Dedifferentiated amniotic fluid mesenchymal stem cell (primary cell): ENCODE measurements at regions not wholly inside any gene's neighbourhood (a gene's known extent, or its start where the extent isn't known, plus 50 kb on each side); places are given as distances from the start of the nearest gene placed in this dataset.
"Not testable (repeated sequence)": the region's sequence is repeated elsewhere in the genome, so short reads cannot be mapped to it uniquely, and the experiment has no call there.

Experiments used
- DNase-seq: peaks from one replicate; pipeline ENCODE4 v3.0.0-alpha.2; 2016; ENCODE audit errors: extremely low spot score

- no peak for DNase-seq
Observed at GRCh38 chr14:53668897-53669296, 287.7 kb downstream of the BMP4 start.

GRCh38 chr14:53663709-53664108 is 292.9 kb downstream of the BMP4 start:
- peak; percentile 22 for DNase-seq

DNA sequence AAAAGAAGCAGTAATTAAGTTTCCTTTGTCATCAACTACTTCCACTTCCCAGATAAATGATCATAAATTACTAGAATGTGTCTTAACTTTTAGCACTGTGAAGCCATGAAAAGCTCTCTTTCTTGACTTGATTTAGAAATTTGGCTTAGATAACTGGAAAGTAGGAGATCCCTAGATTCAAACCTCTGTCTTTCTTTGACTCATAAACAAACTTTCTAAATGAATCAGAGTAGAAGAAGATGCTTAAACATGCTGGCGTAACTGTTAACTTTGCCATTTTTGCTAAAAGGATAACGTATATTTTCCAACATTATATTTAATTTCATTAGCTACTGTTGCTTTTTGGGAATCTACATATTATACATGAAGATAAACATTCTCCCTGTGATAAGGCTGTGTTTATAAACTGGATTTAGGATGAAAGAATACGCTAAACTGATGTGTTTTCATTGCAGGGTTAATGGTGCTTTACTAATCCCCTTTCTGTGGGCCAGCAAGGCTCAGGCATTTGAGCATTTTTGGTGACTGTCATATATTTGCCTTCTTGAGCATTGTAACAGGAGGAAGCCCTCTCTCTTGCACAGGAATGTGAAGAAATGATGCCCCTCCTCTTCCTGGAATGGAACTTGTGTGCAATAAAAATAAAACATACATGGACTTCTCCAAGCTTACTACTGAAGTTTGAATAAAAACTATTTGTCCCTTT is 301.4 kb downstream of the BMP4 start:
- no peak for DNase-seq

- no peak for DNase-seq
Observed at GRCh38 chr14:53652068-53652467, 304.6 kb downstream of the BMP4 start.

DNA sequence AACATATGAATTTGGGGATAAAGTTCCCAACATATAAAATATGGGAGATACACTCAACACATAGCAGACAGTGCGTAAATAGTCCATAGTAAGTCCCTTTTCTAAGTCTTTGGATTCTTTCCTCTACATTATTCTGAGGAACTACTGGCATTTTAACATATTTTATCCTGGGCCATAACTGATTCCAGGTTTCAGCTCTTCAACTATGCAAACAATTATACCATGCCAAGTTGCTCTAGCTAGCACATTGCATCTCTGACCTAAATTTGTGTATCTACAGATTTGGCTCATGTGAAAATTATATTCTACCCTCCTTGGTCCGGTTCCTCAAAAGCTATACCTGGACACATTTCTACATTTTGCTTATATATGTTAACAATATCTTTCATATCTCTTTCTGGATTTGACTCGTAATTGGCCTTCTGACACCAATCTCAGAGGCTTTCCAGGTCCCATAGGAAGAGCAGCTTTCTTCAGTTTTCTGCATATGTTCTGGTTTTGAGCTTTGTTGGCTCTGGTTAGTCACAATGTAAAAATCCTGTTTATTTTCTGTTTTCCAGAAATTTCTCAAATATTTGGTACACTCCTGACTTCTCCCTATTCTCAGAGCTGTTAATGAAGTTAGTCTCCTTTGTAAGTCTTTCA is 305.4 kb downstream of the BMP4 start:
- no peak for DNase-seq

- no peak for DNase-seq
Observed at GRCh38 chr14:53646925-53647324, 309.7 kb downstream of the BMP4 start.

DNA sequence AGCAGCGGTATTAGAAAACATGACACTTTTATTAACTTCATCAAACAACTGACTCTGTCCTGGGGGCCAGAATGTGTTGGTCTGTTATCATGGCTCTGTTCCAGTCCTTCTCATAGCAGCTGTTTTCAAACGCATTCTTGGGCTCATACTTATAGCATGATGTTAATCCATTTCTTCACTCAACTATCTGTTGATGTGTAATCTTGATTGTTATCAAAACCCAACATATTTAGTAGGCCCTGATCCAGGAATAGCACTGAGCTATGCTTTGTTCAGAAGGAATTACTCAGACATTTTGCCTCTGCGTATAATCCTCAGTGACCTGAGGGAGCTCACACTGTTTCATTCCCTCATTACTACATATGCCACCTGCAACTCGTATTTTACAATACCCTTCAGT is 315.9 kb downstream of the BMP4 start:
- DNase-seq = no peak

GRCh38 chr14:53638966-53639365 is 317.7 kb downstream of the BMP4 start:
- no peak for DNase-seq

DNA sequence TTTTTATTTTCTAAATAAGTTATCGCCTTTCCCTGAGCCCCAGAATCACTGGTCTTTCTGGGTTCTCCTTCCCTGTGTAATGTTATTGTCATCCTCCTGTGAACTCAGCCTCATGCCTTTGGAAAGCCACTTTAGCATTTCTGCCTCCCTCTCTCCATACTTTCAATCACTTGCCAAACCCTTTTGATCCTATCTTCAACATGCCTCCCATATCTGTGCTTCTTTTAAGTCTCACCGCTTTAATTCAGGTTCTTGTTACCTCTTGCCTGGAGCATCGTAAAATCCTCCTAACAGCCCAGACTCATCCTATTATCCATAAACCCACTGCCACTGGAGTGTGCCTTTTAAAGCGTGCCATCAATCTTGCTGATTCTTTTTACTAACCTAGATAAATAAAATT is 321.8 kb downstream of the BMP4 start:
- no peak for DNase-seq

DNA sequence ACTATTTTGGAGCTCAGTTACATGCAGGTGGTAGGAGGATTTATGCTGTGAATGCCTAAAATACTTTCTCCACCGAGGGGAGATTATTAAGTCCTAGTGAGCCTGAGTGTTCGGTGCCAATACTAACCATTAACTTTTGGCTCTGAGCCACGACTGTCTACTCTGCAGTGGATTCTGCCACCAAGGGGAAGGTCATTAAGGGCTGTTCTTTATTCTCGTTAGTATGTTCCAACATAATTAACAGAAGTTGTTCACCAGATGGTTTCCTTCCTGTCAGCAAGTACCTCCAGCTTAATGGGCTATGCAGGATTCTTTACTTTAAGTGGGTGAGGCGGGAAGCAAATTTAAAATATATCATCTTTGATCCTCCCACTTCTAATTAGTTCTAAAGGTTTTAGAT is 326.3 kb downstream of the BMP4 start:
- DNase-seq = no peak

DNA sequence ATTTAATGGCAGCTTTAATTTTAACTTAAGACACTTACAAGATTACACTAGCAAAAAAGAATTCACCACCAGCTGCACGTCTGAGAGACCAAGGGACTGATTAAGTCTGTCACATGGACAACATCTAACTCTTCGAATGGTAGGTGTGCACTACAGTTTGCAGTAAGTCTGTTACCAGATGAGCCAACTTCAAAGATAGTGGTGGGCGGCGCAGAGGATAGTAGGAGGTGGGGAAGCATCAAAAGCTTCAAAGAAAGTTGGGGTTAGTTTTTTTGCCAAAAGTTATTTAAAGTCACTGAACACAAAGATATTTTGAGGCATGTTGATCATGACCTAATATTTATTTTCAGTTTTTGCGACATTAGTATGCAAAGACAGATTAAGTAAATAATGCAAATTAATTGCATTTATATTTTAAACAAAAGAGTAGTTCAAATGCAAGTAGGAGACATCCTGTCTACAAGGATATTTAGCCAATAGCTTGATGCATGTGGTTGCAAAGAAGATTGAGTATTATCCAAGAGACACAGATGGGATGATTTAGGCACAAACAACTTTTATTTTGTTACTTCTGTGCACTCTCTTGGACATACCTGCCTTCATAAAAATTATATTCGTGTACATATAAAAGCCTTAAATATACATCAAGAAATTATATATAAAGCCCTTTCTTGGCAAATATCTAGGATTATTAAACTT is 327.7 kb downstream of the BMP4 start:
- DNase-seq = no peak

DNA sequence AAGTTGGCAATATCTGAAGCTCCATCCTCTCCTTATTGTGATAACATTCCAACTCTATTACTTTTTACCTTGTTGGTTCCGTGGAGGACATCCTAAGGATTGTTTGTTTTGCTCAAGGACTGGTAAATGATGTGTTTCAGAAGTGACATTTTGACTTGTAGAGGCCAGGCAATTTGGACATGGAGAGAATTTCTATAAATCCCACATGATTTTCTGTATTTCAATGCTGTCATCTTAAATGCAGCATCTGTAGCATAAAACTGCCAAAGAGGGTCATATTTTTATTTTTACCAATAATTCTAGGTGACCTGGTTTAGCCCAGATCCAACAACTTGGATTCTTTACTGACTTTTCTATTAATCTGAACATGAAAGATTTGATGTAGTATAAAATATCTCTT is 328.4 kb downstream of the BMP4 start:
- DNase-seq = no peak

DNA sequence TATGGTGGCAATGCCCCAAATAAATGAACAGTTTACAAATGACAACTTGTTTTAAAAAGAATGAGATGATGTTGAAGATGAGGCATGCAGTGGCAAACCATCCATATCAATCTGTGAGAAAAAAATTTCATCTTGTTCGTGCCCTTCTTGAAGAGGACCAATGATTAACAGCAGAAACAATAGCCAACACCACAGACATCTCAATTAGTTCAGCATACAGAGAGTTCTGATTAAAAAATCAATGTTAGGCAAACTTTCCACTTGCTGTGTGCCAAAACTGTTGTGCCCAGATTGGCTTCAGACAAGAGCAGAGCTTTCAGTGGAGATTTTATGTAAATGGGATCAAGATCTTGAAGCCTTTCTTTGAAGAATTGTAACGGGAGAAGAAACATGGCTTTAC is 329.9 kb downstream of the BMP4 start:
- no peak for DNase-seq

- DNase-seq = no peak
Observed at GRCh38 chr14:53622447-53622846, 334.2 kb downstream of the BMP4 start.

DNA sequence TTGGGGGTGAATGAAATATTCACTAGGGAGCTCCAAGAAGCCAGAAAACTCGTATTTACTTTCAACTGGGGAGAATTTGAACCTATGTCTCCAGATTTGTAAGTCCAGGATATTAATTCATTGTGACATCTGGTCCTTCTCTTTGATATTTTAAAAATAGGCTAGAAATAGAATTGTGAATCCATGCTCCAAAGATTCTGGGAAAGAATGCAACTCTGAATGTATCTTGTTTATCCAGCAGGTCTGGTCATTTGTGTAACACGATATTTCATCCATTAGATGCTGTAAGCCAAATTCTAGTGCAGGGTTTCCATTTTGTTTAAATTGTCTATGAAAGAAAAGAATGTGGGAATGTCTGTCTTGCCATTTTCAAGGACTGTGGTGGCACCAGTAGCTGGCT is 334.7 kb downstream of the BMP4 start:
- no peak for DNase-seq

DNA sequence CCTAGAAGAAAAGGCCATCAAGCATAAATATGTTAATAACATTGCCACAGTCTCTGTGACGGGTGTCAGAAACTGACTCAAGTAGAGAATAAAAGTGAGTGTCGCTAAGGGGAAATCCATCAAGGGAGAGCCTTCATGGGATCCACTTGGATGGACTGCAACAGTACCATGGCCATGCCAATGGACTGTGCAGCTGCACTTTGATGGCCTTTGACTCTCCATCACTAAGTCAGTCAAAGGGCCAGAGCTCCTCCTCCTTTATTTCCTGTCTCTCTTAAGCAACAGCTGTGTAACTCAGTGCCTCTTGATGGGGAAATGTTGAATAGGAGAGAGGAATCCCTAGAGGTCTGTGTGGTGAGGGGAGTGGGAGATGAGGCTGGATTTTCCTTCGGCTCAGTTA is 335.2 kb downstream of the BMP4 start:
- no peak for DNase-seq

GRCh38 chr14:53620890-53621289 is 335.7 kb downstream of the BMP4 start:
- no peak for DNase-seq

DNA sequence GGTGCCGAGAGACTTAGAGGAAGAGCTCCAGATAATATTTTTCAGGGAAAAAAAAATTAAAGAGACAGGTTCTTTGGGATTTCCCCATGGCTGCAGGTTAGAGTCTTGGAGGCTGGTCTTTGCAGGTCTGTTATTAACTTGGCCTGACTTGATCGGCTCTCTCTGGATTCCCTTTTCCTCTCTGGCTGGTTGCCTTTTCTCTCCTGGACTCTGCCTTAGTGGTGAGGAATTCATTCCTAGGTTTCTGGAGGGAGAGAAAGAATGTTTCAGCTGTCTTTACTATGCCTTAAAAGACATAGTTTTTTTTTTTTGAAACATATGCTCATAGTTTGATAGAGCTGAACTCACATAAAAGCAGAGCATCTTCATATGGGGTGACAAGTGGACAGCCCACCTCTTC is 336.3 kb downstream of the BMP4 start:
- DNase-seq = peak; percentile 28

GRCh38 chr14:53619691-53620231 is 336.9 kb downstream of the BMP4 start:
- DNase-seq = peak; percentile 43

DNA sequence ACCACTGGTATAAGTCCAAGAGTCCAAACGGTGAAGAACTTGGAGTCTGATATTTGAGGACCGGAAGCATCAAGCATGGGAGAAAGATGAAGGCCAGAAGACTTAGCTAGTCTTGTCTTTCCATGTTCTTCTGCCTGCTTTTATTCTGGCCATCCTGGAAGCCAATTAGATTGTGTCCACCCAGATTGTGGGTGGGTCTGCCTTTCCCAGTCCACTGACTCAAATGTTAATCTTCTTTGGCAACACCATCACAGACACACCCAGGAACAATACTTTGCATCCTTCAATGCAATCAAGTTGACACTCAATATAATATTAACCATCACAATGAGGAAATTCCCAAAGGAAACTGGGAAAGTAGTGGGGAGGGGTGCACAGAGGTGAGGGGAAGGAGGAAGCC is 340.1 kb downstream of the BMP4 start:
- not testable (repeated sequence) for DNase-seq

GRCh38 chr14:53615252-53615651 is 341.4 kb downstream of the BMP4 start:
- no peak for DNase-seq

- DNase-seq = no peak
Observed at GRCh38 chr14:53613404-53614253, 343.0 kb downstream of the BMP4 start.
